Stimulated activated CD4-positive, alpha-beta T cell treated with anti-CD3 and anti-CD28 coated beads, TNF-alpha, amount 100 ng/mL, for 1 hour (primary cell): ENCODE measurements at regions not wholly inside any gene's neighbourhood (a gene's known extent, or its start where the extent isn't known, plus 50 kb on each side); places are given as distances from the start of the nearest gene placed in this dataset.

ENCODE experiments used
- DNase-seq, 3 donors: peaks; one replicate each; pipeline ENCODE4 v3.0.0-alpha.2; 2020; ENCODE audit warnings: low read depth in 3 of 3, low spot score in 1 of 3

GRCh38 chr2:177036747-177037146 is 175.8 kb upstream of the HNRNPA3 start:
- no peak for DNase-seq

- no peak for DNase-seq
Observed at GRCh38 chr2:177037569-177037968, 175.0 kb upstream of the HNRNPA3 start.

GRCh38 chr2:177038787-177039484 is 173.7 kb upstream of the HNRNPA3 start:
- DNase-seq: no peak

GRCh38 chr2:177042311-177042710 is 170.3 kb upstream of the HNRNPA3 start:
- DNase-seq: no peak

- no peak for DNase-seq
Observed at GRCh38 chr2:177044671-177045070, 167.9 kb upstream of the HNRNPA3 start.

- DNase-seq: no peak
Observed at GRCh38 chr2:177048981-177049380, 163.6 kb upstream of the HNRNPA3 start.

GRCh38 chr2:177051278-177051677 is 161.3 kb upstream of the HNRNPA3 start:
- no peak for DNase-seq

- DNase-seq: no peak
Observed at GRCh38 chr2:177052471-177052870, 160.1 kb upstream of the HNRNPA3 start.

GRCh38 chr2:177053038-177053437 is 159.6 kb upstream of the HNRNPA3 start:
- no peak for DNase-seq

- no peak for DNase-seq
Observed at GRCh38 chr2:177053716-177054115, 158.9 kb upstream of the HNRNPA3 start.

GRCh38 chr2:177056481-177056929 is 156.1 kb upstream of the HNRNPA3 start:
- DNase-seq: no peak

- DNase-seq: no peak
Observed at GRCh38 chr2:177058747-177059146, 153.8 kb upstream of the HNRNPA3 start.

GRCh38 chr2:177059293-177059692 is 153.3 kb upstream of the HNRNPA3 start:
- DNase-seq: no peak

- DNase-seq: no peak
Observed at GRCh38 chr2:177063331-177063730, 149.3 kb upstream of the HNRNPA3 start.

- no peak for DNase-seq
Observed at GRCh38 chr2:177064422-177064821, 148.2 kb upstream of the HNRNPA3 start.

GRCh38 chr2:177068967-177069366 is 143.6 kb upstream of the HNRNPA3 start:
- DNase-seq: no peak

- no peak for DNase-seq
Observed at GRCh38 chr2:177072090-177072489, 140.5 kb upstream of the HNRNPA3 start.

- DNase-seq: no peak
Observed at GRCh38 chr2:177073611-177074010, 139.0 kb upstream of the HNRNPA3 start.

GRCh38 chr2:177074099-177074710 is 138.4 kb upstream of the HNRNPA3 start:
- DNase-seq: no peak

GRCh38 chr2:177075254-177075653 is 137.3 kb upstream of the HNRNPA3 start:
- no peak for DNase-seq

GRCh38 chr2:177076636-177077179 is 135.9 kb upstream of the HNRNPA3 start:
- no peak for DNase-seq

GRCh38 chr2:177077778-177078177 is 134.8 kb upstream of the HNRNPA3 start:
- no peak for DNase-seq

GRCh38 chr2:177078416-177078815 is 134.2 kb upstream of the HNRNPA3 start:
- no peak for DNase-seq
